ENCODE measurements at regions not wholly inside any gene's neighbourhood (a gene's known extent, or its start where the extent isn't known, plus 50 kb on each side); places are given as distances from the start of the nearest gene placed in this dataset.

DNA sequence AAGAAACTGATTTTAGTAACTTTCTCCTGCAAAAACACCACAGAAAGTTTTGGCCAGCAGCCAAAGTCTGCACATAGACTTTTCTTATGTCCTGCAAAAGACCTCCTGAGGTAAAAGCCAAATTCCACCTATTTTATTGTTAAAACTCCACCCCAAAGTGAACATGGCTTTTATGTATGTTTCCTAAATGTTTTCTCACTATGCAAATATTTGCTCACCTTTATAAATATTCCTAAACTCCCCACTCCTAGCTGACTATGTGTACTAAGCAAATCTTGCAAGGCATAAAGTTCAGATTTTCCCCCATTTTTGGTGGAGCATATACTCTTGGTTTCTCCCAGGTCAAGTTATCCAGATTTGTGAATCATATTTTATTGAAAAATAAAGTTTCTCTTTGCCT, 446.2 kb downstream of the DNAH5 start:
- TF ChIP-seq, protein P1, sequence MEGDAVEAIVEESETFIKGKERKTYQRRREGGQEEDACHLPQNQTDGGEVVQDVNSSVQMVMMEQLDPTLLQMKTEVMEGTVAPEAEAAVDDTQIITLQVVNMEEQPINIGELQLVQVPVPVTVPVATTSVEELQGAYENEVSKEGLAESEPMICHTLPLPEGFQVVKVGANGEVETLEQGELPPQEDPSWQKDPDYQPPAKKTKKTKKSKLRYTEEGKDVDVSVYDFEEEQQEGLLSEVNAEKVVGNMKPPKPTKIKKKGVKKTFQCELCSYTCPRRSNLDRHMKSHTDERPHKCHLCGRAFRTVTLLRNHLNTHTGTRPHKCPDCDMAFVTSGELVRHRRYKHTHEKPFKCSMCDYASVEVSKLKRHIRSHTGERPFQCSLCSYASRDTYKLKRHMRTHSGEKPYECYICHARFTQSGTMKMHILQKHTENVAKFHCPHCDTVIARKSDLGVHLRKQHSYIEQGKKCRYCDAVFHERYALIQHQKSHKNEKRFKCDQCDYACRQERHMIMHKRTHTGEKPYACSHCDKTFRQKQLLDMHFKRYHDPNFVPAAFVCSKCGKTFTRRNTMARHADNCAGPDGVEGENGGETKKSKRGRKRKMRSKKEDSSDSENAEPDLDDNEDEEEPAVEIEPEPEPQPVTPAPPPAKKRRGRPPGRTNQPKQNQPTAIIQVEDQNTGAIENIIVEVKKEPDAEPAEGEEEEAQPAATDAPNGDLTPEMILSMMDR (IDR thresholded peaks at IDR 0.05; ENCODE audit: low read depth, low read length, poor library complexity, severe bottlenecking), result no peak
- TF ChIP-seq EZH2phosphoT487 (IDR thresholded peaks at IDR 0.05; ENCODE audit: borderline replicate concordance, low read length), result no peak

All from DOHH2 (cell line).